ENCODE measurements at regions not wholly inside any gene's neighbourhood (a gene's known extent, or its start where the extent isn't known, plus 50 kb on each side); places are given as distances from the start of the nearest gene placed in this dataset.

GRCh38 chr20:57840504-57841296 lies 130.9 kb upstream of the PMEPA1 start:
- in situ Hi-C loops (cut with MboI; ENCODE audit: low pct_unique_long_range_greater_than_20kb, low sequenced_read_pairs) = no loop called here
- DNase-seq = no peak

GRCh38 chr20:57840066-57840465 lies 130.3 kb upstream of the PMEPA1 start:
- in situ Hi-C loops (cut with MboI; ENCODE audit: low pct_unique_long_range_greater_than_20kb, low sequenced_read_pairs) = no loop called here
- no peak for DNase-seq

- in situ Hi-C loops (cut with MboI; ENCODE audit: low pct_unique_long_range_greater_than_20kb, low sequenced_read_pairs) = no loop called here
- no peak for DNase-seq
These were observed 128.9 kb upstream of the PMEPA1 start for GRCh38 chr20:57838670-57839151.

GRCh38 chr20:57837208-57838035 lies 127.6 kb upstream of the PMEPA1 start:
- no peak for DNase-seq
- in situ Hi-C loops (cut with MboI; ENCODE audit: low pct_unique_long_range_greater_than_20kb, low sequenced_read_pairs) = no loop called here

- in situ Hi-C loops (cut with MboI; ENCODE audit: low pct_unique_long_range_greater_than_20kb, low sequenced_read_pairs) = no loop called here
- no peak for DNase-seq
These were observed 126.0 kb upstream of the PMEPA1 start for GRCh38 chr20:57835588-57836455.

- DNase-seq = no peak
- in situ Hi-C loops (cut with MboI; ENCODE audit: low pct_unique_long_range_greater_than_20kb, low sequenced_read_pairs) = no loop called here
These were observed 125.2 kb upstream of the PMEPA1 start for GRCh38 chr20:57835074-57835452.

GRCh38 chr20:57834306-57835073 lies 124.7 kb upstream of the PMEPA1 start:
- in situ Hi-C loops (cut with MboI; ENCODE audit: low pct_unique_long_range_greater_than_20kb, low sequenced_read_pairs) = no loop called here
- no peak for DNase-seq

GRCh38 chr20:57831993-57832585 lies 122.3 kb upstream of the PMEPA1 start:
- in situ Hi-C loops (cut with MboI; ENCODE audit: low pct_unique_long_range_greater_than_20kb, low sequenced_read_pairs) = no loop called here
- DNase-seq = no peak

GRCh38 chr20:57831326-57831992 lies 121.6 kb upstream of the PMEPA1 start:
- DNase-seq = no peak
- in situ Hi-C loops (cut with MboI; ENCODE audit: low pct_unique_long_range_greater_than_20kb, low sequenced_read_pairs) = no loop called here

- in situ Hi-C loops (cut with MboI; ENCODE audit: low pct_unique_long_range_greater_than_20kb, low sequenced_read_pairs) = no loop called here
- DNase-seq = no peak
These were observed 120.7 kb upstream of the PMEPA1 start for GRCh38 chr20:57830515-57830895.

GRCh38 chr20:57829805-57830514 lies 120.1 kb upstream of the PMEPA1 start:
- in situ Hi-C loops (cut with MboI; ENCODE audit: low pct_unique_long_range_greater_than_20kb, low sequenced_read_pairs) = no loop called here
- DNase-seq = no peak

GRCh38 chr20:57829336-57829735 lies 119.5 kb upstream of the PMEPA1 start:
- in situ Hi-C loops (cut with MboI; ENCODE audit: low pct_unique_long_range_greater_than_20kb, low sequenced_read_pairs) = no loop called here
- DNase-seq = no peak

GRCh38 chr20:57828696-57829095 lies 118.9 kb upstream of the PMEPA1 start:
- in situ Hi-C loops (cut with MboI; ENCODE audit: low pct_unique_long_range_greater_than_20kb, low sequenced_read_pairs) = no loop called here
- no peak for DNase-seq

- in situ Hi-C loops (cut with MboI; ENCODE audit: low pct_unique_long_range_greater_than_20kb, low sequenced_read_pairs) = no loop called here
- no peak for DNase-seq
These were observed 117.0 kb upstream of the PMEPA1 start for GRCh38 chr20:57826666-57827287.

- no peak for DNase-seq
- in situ Hi-C loops (cut with MboI; ENCODE audit: low pct_unique_long_range_greater_than_20kb, low sequenced_read_pairs) = no loop called here
These were observed 115.1 kb upstream of the PMEPA1 start for GRCh38 chr20:57824909-57825308.

GRCh38 chr20:57821935-57822334 lies 112.1 kb upstream of the PMEPA1 start:
- DNase-seq = no peak
- in situ Hi-C loops (cut with MboI; ENCODE audit: low pct_unique_long_range_greater_than_20kb, low sequenced_read_pairs) = no loop called here
